HG02943 (cell line): ENCODE measurements at regions not wholly inside any gene's neighbourhood (a gene's known extent, or its start where the extent isn't known, plus 50 kb on each side); places are given as distances from the start of the nearest gene placed in this dataset.
"Not testable (repeated sequence)": the region's sequence is repeated elsewhere in the genome, so short reads cannot be mapped to it uniquely, and the experiment has no call there.

Experiments used
- ATAC-seq: cut with Tn5 transposase; IDR thresholded peaks from one replicate; pipeline ENCODE4 v1.9.1; 2021; ENCODE audit warnings: mild to moderate bottlenecking, low read depth, moderate library complexity; ENCODE audit not compliant: unreplicated experiment

DNA sequence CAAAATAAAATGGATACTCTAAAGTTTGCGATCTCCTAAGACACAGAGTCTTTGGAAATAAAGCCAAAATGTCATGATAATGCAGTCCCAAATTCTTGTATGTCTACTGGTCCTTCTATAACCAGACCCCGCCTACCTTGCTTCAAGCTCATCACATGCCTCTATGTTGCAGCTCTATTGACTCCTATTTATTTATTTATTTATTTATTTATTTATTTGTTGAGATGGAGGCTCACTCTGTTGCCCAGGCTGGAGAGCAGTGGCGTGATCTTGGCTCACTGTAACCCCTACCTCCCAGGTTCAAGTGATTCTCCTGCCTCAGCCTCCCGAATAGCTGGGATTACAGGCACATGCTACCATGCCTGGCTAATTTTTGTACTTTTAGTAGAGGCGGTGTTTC lies 398.7 kb upstream of the SOX5 start:
- not testable (repeated sequence) for ATAC-seq

DNA sequence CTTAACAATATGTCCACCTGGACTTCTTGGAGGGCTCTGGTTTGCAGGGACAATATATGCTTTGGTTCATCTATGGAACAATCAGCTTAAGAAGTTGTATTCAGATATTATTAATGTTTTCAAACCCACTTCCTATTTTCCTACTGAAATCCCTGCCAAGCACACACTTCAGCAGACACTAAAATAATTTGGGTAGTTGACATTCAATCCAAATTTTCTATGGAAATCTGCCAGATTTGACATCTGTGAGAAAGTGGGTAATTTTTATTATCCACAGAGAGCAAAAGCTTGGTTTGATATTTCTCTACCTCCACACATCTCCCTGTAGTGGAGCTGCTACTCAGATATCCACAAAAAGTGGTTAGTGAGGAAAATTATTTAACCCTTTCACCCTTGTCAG lies 378.8 kb upstream of the SOX5 start:
- no peak for ATAC-seq

DNA sequence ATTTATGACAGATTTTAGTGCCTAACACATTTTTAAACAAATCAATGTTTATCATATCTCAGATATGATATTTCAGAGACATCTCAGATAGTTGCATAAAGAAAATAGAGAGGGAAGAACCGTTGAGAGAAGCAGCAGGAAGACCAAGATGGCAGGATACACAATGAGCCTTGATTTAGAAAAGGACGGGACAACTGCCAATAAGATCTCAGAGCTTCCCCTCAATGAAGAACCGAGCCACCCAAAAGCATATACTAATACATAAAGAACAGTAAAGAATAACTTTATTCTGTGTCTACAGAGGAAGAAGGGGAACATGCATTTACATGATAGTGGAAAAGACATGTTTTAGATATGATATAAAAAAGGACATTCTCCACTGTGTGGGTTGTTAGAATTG lies 375.9 kb upstream of the SOX5 start:
- no peak for ATAC-seq

DNA sequence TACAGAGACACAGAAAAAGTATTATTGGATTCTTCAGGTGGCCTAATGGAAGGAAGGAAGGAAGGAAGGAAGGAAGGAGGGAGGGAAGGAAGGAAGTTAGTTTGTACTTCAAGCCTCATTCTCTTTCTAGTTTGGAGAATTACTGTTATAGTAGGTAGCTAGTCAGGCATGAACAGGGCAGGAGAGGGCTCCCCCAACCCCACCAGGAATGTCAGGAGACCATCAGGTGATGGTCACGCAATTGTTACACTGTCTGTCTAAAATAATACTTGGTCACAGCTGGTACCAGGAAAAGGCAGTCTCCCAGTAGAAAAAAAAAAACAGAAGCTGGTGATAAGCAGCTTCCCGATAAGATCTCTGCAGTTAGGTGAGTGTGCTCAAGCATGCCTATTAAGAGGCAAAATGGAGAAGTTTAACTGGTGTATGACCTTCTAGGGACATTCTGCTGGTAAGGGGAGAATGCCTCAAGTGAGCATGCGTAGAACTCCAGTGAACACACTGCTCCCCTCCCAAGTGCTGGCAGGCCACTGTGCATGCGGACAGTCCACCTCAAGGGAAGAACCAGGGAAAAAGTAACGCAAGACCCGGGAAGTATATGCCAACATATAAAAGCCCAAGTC lies 358.4 kb upstream of the SOX5 start:
- no peak for ATAC-seq

DNA sequence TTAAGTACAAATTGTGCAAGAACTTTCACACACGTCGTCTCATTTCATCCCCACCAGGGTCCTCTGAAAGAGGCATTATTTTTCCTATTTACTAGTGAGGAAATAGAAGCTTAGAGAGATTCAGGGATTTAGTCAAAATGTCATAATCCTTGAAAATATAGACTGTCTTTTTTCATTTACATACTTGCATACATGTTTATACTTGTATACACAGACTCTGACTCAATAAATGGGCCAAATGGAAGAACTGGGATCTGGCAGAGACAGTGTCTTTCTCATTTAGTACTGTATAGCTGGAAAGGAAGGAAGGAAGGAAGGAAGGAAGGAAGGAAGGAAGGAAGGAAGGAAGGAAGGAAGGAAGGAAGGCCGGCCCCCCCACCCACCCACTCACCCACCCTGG lies 357.7 kb upstream of the SOX5 start:
- ATAC-seq: no peak

DNA sequence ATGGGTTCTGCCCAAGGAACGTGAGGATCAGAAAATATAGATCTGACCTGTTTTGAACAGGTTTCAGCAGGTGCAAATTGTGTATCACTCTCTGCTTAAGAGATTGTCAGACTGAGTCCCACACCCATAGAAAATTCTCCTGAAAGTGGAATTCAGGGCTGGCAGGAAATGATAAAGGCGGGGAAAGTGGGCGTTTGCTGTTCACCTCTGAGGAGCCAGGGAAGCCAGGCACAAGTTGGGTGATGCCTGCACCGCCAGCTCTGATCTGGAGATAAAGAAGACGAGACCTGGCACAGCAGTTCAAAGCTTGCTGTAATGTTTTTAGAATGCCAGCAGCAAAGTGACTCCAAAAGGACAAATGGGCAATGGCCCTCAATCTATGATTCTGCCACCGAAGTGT lies 356.5 kb upstream of the SOX5 start:
- no peak for ATAC-seq

DNA sequence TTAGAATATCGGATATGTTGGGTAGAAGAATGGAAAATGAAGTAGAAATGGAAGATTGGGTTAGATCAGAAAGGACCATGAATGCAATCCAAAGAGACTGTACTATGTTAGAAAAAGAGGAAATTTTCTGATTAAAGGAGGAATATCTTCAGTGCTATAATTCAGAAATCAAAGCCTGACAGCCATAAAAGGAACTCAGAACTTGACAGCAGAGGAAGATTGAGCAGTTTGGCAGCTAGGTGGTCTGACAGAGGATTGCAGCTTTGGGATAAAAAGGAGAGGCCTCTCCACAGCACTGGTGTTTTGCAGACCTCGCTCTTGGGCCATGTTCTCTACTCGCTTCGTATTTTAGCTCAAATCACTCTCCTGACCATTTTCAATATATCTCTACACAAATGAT lies 354.8 kb upstream of the SOX5 start:
- ATAC-seq: no peak

DNA sequence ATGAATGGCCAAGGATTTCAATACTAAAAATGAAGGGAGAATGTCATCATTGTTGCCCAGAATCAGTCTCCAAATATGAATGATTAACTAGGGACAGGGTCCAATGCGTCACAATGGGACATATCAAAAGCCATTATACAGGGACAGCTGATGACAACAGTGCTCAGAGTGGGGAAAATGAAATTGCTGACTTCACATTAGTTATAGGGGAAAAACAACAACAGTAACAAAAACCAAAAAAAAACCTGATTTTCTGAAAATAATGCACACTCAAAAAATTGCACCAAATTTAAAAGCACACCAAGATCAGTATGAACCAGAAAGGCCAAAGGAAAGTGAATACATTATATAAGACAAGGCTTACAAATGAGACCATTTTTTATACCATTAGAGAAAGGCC lies 353.2 kb upstream of the SOX5 start:
- ATAC-seq: no peak

DNA sequence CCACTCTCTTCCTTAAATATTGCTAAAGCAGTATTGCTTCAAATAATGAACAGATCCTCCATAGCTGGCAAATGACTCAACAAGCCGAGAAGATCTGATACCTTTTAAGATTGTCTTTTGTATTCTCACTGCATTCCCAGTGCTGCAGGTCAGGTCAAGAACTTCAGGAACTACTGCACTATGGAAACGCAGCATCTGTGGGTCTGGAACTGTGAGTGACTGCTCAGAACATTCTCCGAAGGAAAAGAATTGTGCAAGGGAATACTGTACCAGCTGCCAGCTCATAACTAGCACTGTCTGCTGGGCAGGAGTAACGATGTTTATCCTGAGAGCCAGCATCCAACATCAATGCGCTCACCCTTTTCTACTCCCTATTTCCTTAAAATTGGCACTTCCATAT lies 348.0 kb upstream of the SOX5 start:
- no peak for ATAC-seq

DNA sequence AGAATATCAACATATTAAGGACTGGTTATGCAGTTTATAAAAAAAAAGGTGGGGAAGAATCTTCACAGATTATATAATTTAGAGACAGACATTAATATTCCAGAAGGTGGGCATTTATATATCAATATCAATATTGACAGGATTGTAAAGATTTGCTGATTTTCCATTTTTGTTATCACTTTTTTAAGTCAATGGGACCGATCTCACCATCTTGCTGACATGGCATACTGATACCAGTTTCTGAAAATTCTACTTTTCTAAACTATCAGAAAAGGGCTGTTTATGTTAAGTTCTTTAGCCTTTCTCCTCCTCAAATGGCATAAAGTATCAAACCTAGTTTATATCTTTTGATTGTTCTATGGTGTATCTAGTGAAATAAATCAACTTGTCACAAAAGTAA lies 344.1 kb upstream of the SOX5 start:
- ATAC-seq: no peak

DNA sequence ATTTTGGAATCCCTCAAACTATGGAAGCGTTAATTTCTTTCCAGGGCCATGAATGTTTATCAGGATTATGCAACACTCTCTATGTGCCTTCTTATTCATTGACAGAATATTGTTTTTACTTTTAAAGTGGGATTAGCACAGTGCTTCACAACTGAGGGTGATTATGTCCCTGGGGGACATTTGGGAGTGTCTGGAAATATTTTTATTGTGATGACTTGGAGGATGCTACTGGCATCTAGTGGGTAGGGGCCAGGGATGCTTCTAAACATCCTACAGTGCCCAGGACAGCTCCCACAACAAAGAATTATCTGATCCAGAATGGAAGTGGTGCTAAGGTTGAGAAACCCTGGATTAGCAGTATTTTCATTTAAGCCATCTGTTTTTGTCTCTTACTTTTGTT lies 338.5 kb upstream of the SOX5 start:
- no peak for ATAC-seq

DNA sequence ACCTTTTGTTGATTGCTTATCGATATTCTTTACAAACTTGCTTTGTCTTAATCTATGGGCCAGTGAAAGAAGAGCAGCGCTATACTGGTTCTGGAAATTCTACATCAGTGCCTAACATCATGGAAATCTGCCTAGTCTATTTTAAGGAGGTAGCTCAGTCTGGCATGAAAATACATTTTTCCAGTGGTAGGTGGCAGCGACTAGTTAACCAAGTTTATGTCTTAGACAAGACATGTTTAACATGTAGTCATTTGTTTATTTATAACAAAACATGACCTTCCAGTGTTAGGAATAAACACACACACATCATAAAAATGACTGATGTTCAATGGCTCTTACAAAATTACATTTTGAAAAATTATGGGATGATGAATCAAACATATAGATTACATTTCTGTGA lies 336.0 kb upstream of the SOX5 start:
- ATAC-seq: no peak

DNA sequence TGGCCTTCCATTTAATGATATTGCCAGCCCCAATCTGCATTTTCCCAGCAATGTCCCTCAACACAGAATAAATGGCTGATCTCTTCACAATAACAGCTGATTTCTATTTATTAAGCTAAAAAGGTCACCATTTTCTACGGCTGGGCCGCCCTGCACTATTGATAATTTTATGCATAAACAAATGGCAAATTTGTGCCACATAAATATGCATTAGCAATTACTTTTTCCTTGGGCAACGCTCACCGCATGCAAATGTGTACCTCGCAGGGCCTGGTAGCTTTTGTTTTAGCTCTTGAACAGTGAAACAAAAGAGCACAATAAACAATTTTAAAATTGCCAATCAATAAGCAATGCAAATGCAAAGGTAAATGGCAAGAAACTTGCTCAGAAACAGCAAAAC lies 331.9 kb upstream of the SOX5 start:
- no peak for ATAC-seq

DNA sequence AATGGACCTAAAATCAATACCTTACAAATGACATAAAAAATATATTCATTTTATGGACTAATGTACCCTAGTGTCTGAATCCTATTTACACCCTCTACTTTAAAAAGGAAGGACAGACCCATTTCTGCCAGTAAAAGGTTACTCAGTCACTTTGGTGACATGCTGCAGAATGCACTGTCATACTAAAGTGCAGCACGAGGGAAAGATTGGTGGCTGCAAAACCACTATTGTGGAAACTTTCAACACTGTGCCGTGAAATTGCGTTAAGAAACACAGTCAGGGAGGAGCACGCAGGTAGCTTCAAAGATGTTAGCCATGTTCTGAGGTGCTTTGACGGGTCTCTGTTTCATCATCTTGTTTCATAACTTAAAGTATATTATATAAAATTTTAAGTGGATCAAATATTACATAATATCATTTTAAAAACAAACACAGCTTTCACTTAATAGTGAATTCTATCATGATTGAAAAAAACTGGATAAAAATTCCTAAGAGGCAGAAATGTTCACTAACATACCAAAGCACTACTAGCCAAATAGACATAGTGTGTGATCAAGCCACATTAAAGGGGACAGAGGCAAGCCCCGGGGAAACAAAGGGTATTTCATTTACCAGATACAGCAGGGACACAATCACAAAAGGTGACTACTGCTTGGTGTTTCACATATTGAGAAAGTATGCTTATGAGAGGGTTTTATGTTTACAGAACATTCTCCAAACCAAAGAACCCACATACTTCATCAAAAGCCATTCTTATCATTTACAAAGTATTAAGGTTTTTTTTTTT lies 330.8 kb upstream of the SOX5 start:
- no peak for ATAC-seq

DNA sequence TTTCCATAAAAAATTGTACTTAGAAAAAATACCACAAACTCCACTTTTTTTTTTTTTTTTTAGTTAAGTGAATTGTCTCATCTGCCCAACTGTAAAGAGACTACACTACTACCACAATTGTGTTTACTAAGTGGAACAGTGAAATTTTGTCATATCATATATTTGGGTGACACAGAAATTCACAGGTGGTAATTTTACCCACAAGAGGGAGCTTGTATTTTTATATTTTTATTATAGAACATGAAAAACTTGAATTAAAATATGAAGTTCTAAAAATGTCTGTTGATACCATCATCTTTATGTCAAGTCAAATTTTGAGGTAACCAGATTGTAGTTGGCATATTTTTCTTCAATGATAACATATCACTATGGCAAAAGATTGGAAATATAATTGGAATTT lies 329.4 kb upstream of the SOX5 start:
- no peak for ATAC-seq

DNA sequence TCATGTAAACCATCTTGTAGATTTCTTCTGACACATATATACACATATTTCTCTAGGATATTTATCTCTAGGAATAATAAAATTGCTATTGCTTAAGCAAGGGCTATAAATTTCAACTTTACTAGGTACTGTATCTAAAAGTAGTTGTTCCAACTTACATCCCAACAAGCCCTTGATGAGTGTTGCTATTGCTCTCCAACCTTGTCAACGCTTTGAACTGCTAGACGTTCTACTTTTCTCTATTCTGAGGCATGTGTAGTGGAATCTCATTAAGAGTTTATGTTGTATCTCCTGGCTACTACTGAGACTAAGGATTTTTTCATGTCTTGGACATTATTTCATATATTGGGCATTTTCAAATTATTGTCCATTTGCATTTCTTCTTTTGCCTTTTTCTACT lies 321.5 kb upstream of the SOX5 start:
- ATAC-seq: no peak

DNA sequence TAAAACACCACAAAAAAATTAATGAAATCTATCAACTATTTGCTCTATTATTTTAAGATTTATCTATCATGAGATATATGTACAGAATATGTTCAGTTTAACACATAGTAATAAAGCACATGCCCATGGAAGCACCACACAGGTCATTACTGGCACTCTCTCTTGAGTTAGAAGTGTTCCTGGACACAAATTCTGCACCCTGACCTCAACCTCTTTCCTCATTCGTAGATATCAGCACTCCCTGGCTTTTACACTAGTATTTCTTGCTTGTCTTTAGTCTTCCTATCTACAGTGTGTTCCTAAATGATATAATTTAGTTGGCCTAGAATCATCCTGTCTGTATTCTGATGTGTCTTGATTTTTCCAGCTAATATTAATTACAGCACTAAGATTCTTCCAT lies 321.0 kb upstream of the SOX5 start:
- no peak for ATAC-seq

DNA sequence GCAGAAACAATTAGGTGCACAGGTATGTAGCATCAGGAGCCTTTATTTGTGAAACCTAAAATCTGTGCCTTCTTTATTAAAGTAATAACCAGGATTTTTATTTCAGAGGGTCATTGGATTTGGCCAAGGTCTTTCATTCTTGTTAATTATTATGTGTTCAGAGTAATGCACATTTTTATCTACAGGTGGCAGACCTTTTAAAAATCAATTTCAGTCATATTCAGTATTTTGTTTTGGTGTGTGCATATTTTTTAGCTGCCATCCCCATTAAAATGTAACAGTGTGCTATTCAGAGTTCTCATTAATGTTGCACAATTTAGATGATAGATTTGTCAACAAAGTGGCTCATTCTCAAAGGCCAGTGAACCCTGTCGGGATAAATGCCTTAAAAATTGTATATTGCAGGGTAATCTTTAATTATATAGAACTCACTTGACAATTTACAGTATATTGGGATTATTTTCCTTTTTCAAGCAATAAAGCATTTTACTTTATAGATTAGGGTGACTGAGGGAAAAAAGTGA lies 319.3 kb upstream of the SOX5 start:
- ATAC-seq: no peak

DNA sequence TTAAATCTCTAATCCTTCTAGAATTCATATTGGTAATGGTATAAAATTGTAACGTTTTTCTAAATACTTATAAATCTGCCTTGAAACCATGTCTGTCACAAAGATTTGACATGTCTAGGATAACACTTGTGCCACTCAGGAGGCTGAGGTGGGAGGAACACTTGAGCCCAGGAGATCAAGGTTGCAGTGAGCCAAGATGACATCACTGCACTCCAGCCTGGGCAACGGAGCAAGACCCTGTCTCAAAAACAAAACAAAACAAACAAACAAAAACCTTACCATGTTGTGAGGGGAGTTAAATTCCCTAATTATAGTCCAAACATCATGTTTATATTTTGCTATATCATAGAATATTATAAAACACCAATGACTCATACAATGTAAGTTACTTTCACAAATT lies 317.5 kb upstream of the SOX5 start:
- no peak for ATAC-seq

DNA sequence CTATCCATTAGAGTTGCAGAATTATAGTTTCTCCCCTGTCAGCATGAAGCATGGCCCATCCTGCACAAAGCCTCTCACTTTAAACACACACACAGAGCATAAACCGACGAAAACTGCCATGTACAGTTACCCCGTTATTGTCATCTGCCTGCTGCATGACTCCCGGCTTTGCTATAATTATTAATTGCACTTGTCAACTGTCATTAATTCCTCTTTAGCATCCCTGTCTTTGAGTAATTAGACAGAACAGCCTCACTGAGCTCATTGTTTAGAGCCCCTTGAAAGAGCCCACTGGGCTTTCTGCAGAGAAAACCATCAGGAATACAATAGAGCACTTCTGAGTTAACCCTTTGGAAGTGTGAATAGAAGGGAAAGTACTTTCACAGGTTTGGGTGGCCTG lies 307.2 kb upstream of the SOX5 start:
- no peak for ATAC-seq

DNA sequence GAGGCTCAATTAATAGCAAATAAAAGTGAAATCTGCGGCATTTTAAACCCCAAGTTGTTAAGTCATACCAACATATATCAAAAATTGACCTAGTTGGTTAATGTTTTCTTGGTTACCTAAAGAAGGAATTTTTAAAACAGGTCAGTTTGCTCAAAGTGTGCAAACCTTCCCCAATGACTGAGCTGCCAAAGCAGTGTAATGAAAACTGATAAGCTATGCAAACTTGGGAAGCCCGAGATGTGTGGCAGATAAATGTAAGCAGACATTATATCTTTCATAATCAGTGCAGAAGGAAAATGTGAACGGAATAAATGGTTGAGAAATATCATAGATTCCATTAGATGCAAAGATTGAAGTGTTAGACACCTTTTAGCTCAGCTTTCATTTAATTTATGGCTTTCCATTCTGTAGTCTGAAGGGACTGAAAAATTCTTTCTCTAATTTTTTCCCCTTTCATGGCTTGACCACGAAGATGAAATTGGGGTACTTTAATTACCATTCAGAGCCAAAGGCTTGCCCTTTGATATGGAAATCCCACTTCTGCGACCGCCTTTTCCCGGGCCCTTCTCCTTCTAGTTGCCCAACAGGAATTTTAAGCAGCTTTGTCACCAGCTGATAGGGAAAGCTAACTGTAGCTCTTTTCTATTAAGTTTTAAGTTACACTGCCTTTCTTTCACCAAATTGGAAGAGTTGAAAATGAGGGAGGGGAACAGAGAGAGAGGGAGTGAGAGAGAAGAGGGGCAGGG lies 306.6 kb upstream of the SOX5 start:
- ATAC-seq: no peak

DNA sequence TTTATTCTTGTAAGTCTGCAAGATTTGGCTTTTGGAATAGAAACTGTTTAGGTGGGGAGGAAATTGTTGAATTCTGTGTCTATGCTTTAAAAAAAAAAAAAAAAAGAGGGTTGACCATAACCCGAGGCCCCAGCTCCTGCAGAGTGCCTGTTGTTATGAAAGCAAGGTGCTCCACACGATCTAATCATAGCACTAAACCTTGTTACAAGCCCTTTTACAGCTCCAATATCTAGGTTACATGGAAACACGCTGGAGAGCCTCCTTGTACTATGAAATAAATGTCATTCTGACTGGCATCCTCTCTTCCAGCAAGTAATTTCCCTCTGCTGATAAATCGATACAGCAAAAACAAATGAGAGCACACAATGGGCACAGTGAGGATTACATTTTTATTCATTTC lies 303.1 kb upstream of the SOX5 start:
- ATAC-seq: no peak
